GM19035 (cell line): ENCODE measurements at regions not wholly inside any gene's neighbourhood (a gene's known extent, or its start where the extent isn't known, plus 50 kb on each side); places are given as distances from the start of the nearest gene placed in this dataset.

Experiments used
- ATAC-seq: cut with Tn5 transposase; IDR thresholded peaks from one replicate; pipeline ENCODE4 v1.9.1; 2021; ENCODE audit not compliant: unreplicated experiment

DNA sequence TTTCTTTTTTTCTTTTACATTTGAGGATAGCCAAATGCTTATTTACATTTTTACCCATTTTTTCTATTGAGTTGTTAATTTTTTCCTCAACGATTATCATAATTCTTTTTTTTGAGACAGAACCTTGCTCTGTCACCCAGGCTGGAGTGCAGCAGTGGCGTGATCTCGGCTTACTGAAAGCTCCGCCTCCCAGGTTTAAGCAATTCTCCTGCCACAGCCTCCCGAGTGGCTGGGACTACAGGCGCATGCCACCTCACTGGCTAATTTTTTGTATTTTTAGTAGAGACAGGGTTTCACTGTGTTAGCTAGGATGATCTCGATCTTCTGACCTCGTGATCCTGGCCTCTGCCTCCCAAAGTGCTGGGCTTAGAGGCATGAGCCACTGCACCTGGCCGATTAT is 208.7 kb downstream of the LIG4 start:
- ATAC-seq, result no peak

DNA sequence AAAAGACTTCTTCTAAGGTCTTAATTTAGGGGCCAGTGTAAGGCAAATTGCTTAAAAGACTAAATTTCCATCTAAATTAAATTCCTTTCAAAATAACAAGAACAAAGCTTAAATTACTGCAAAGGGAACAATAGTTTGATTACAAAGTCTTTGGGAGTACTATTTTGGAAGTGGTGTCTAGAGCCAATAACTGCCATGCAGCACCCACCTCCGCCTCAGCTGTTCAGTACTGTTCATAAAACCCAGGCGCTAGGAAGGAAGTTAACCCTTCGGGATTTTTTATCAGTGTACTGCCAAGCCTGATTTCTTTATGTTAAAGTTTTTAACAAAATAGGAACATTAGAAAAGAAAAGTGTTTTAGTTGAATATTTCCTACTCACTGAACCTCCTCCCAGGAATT is 210.1 kb downstream of the LIG4 start:
- ATAC-seq, result no peak

DNA sequence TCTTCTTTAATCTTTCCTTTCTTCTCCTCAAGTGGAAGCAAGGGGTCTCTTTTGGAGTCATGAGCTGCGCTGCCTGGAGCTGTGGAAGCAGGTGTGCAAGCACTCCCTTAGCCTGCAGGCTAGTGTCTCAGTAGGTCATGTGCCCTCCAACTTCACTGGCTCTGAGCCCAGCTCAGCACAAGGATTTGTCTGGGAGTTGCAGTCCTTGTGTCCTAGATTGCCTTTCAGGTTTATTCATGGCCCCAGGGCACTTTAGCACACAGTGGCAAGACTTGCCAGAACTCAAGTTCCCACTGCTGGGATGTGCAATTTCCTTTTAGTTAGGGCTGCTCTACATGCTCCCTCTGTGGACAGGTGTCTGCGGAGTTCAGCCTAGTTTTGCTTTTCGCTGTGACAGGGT is 211.7 kb downstream of the LIG4 start:
- no peak for ATAC-seq

DNA sequence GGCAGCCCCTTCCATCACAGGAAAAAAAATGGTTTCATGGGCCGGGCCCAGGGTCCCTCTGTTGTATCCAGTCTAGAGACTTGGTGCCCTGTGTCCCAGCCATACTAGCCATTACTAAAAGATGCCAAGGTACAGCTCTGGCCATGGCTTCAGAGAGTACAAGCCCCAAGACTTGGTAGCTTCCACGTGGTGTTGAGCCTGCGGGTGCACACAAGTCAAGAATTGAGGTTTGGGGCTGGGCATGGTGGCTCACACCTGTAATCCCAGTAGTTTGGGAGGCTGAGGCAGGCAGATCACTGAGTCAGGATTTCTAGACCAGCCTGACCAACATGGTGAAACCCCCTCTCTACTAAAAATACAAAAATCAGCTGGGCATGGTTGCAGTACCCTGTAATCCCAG is 214.3 kb downstream of the LIG4 start:
- ATAC-seq, result no peak

DNA sequence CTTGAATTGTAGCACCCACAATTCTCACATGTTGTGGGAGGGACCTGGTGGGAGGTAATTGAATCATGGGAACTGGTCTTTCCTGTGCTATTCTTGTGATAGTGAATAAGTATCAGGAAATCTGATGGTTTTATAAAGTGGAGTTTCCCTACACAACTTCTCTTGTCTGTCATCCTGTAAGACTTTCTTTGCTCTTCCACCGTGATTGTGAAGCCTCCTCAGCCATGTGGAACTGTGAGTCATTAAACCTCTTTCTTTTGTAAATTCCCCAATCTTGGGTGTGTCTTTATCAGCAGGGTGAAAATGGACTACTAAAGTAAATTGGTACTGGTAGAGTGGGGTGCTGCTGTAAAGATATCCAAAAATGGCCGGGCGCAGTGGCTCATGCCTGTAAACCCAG is 215.6 kb downstream of the LIG4 start:
- ATAC-seq, result no peak

DNA sequence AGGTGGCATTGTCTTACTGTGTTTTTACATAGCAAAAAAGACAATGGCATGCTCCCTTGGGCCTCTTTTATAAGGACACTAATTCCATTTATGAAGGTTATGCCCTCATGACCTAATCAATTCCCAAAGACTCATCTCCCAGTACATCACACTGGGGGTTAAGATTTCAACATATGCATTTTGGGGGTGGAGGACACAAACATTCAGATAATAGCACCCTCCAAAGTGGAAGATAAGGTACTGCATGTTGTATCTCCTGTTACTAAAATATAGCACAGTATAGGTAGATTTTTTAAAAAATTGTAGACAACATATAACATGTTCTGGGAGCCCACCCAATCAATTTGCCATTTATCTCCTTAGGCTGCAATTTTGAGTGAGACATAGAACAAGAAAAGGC is 221.2 kb downstream of the LIG4 start:
- no peak for ATAC-seq

DNA sequence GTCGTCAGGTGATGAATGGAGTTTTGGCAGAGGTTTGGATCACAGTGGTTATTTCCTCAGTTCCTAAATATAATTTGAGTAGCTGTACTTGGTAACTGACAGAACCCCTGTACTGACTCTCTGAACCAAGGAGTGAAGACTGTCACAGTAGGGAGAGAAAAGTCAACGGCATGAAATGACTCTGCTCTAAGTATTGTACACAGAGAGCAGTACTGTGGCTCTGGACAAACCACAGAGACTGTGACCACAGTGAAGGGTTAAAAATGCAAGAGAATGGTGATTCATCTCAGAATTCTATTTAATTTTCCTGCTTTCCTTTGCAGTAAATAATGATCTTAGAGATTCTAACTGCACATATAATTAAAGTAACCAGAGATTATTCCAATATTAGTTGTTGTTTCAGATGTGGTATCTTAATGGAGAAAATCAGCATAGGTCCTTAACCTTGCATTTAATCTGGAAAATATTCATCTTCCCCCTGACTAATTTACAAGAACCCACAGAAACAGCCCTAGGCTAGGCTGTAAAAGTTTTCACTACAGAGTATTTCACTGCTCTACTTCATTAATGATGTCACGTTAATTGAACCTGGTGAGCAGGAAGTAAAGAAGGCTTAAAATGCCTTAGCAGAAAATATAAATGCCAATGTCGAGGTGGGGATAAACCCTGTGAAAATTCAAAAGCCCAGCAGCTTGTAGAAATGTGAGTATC is 221.9 kb downstream of the LIG4 start:
- no peak for ATAC-seq

- no peak for ATAC-seq
Measured at GRCh38 chr13:107992542-107992941, 222.8 kb downstream of the LIG4 start.

DNA sequence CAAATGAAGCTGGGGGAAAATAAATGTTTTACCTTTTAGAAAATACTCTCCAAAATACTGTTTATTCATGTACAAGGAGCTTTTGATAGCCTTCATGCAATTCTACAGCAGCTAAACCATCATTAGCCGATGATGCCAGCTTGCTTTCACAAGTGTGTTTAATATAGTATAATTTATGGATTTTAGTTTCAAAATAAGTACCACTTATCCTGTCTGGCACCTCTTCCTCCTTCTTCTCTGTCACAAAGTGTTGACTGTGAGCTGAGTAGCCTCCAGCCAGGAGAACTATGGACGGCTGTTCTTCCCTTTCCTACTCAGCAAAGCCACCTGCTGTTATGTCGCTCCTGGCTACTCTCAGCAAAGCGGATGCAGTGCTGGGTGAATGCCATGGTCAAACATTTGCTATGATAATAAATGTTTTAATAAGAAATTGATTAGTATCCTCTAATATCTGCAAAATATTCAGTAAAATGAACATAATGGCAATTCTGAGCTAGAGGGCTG is 238.2 kb downstream of the LIG4 start:
- ATAC-seq, result no peak

DNA sequence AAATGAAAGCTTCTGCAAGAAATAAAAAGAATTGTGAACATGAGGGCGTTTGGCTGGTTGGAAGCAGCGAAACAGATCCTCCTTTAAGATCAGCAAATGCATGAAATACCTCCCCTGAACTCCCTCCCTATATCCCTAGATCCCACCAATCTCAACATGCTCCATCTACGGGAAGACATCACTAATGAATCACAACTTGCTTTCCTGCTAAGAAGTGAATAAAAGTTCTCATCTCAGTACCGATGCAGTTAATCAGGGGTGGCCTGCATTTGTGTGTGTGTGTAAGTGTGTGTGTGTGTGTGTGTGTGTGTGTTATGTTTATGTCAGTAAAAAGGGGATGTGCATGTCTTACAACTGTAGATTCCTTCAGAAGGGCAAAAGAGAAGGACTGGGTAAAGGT is 238.7 kb downstream of the LIG4 start:
- ATAC-seq, result no peak

DNA sequence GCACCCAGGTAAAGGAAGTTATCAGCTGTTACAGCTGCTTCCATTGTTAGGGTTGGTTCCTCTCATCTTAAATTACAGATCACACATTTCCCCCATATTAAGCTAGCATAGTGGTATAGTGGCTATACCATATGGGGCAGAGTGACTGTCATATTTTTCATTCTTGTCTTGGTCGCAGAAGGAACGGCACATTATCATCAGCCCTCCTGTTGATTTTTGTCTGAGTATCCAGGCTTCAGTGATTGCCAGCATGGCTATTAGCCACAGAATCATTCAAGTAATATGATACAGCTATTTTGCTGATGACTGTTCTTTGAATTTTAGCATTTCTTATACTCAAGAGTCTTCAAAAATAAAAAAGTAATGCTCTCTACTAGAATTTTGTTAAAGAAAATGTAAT is 240.9 kb downstream of the LIG4 start:
- ATAC-seq, result no peak

DNA sequence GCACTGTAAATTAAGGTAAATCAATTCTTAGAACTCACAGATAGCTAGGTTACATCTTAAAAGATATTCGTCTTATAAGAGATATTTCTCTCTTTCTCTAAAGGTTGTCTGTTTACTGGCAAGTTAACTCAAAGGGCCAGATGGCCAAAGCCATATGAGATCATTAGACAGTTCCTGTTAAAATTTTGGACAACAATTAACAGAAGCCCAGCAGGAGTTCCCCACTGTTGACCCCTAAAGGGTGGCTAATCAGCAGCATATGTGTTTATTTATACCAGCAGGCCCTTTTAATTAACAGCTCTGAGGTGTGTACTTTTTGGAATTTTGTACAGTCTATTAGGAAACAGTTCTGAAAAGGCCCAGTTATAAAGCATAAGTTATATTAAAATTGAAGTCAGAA is 245.8 kb downstream of the LIG4 start:
- ATAC-seq, result no peak

DNA sequence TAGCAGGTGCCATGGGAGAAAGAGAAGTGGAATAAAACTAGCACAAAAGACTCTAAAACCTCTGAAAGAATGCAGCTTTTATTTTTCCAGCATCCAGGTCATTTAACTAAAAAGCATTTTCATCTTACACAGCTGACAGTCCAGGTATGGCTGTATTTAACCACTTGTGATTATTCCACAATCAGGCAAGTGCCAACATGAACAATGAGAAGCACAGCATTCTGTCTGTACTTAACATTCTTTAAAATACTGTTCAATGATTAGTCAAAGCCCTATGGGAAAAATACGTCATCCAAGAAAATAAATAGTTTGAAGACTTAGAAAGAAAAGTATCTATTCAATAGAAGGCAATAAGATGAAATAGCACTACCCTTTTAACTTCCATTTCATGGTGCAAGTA is 246.9 kb downstream of the LIG4 start:
- ATAC-seq, result no peak

- no peak for ATAC-seq
Measured at GRCh38 chr13:107964395-107964794, 250.9 kb downstream of the LIG4 start.

DNA sequence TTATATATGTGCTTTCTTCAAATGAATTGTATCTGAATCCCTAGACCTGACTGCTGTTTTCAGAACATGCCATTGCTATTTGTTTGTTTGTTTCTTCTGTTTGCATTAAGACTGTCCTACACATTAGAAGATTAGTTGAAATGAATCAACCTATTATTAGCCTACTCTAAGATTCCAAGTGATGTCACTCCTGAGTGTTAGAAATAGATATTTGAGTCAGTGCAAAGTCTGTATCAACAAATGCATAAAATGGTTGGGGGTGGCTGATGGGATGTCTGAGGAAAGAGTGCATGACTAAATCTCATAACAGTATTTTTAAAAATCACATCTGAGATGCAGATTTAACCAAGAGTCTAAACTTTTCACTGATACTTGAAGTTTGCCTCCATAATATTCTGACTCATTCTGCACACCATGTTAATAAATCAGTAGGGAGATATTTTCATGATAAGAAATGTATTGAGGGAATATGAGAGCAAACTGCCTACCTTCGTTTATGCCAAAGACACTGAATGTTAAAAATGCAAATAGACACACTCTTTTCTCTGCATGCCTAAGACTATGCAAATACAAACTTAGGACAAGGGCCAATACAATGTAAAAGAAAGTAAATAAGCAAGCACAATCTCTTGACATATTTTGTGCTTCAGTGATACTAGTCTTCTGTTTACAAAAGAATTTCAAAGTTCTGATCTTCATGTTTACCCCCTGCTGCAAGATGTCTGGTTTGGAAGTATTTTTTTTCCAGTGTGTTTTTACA is 253.3 kb downstream of the LIG4 start:
- ATAC-seq, result no peak

- ATAC-seq, result no peak
Measured at GRCh38 chr13:107960301-107960700, 255.0 kb downstream of the LIG4 start.

DNA sequence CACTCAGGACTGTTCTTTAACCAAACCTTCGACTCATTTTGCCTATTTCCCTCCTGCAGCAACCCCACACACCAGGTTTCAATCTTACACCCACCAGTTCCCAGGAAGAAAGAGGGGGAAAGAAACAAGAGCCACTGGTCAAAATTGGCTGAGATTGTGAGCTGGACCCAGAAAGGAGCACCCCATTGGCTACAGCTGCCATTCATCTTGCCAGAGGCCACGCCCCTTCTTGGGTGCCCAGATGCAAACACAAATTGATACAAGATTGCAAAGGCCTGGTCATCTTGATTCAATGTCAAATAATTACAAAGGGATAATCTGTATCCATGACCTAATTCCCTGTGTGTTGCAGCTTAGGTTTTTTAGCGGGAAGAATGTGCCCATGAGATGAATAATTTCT is 258.4 kb downstream of the LIG4 start:
- ATAC-seq, result no peak

DNA sequence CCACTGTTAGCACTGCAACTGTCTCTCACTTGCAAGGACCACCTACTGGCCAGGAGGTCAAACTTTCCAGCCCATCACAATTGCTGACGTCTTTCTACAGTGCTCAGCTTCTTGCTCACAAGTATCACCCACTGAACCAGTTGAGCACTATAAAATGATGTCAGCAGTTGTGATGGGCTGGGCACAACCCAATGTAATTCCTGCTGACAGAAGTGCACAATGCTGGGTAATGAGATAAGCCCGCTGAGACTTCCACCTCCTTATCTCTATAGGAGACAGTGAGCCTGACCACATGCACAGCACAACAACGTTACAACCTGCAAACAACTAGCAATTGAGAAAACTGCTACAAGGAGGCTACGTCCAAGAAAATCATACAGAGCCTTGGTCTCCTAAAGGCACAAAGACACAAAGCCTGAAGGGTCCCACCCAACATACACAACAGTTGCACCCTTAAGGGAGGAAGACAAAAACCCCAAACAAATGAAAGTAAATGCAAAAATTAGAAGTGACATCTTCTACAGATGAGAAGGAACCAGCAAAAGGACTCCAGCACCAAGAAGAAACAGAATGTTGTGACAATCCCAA is 273.2 kb downstream of the LIG4 start:
- ATAC-seq, result no peak

GRCh38 chr13:107941345-107942029 is 273.8 kb downstream of the LIG4 start:
- no peak for ATAC-seq

- no peak for ATAC-seq
Measured at GRCh38 chr13:107937848-107938247, 277.5 kb downstream of the LIG4 start.

DNA sequence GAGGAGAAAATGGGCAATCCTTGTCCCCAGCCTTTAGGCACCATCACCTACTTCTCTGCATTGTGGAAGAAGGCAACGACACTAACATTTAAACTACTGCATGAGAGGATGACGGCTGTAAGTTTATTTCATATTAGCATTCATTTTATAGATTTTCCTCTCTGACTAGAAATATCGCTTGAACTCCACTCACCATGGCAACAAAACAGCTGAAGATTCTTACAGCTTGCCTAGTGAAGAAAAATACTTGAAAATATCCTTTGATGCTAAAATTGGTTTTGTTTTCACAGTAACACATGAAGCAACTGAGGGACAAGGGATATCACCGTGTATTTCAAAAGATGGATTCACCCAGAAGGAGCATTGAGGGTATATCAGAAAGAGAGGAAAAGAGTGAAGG is 284.3 kb downstream of the LIG4 start:
- ATAC-seq, result no peak

GRCh38 chr13:107928762-107929161 is 286.6 kb downstream of the LIG4 start:
- ATAC-seq, result no peak
